ENCODE measurements at regions not wholly inside any gene's neighbourhood (a gene's known extent, or its start where the extent isn't known, plus 50 kb on each side); places are given as distances from the start of the nearest gene placed in this dataset.

- Mint-ChIP-seq H3K9me3 (peaks cover 0 to 27% (median 10%) of the 10 kb centered on the region in 7 donors), H3K4me3 (no peak overlapping the region), H3K27ac (no peak overlapping the region), H3K4me1 (no peaks in the 10 kb centered on the region), H3K27me3 (no peaks in the 10 kb centered on the region), H3K36me3 (no peaks in the 10 kb centered on the region)
- H3K9me3 ChIP-seq (ENCODE audit: control insufficient read depth in 2 of 2, low read length in 2 of 2), result no peaks in the 10 kb centered on the region
- H3K4me3 ChIP-seq (ENCODE audit: low read depth, low read length), result no peak overlapping the region
- no peaks in the 10 kb centered on the region for H3K36me3 ChIP-seq (ENCODE audit: control insufficient read depth, insufficient read depth, low read length)
- H3K27me3 ChIP-seq (ENCODE audit: control insufficient read depth, insufficient read depth, low read length), result no peaks in the 10 kb centered on the region
- no peaks in the 10 kb centered on the region for H3K4me1 ChIP-seq (ENCODE audit: control insufficient read depth, insufficient read depth, low read length, poor library complexity, severe bottlenecking)
- DNase-seq, result no peak
- no peak for ATAC-seq (ENCODE audit: low read depth in 2 of 2)
- no peak overlapping the region for H3K27ac ChIP-seq (ENCODE audit: insufficient read depth, low read length, poor library complexity, severe bottlenecking)
These were observed 1631.3 kb downstream of the DPP10 start for GRCh38 chr2:116073731-116074130.

- Histone ChIP-seq H3K9me3 (ENCODE audit: control insufficient read depth in 2 of 2, low read length in 2 of 2) (no peaks in the 10 kb centered on the region), H3K27me3 (ENCODE audit: control insufficient read depth, insufficient read depth, low read length) (no peaks in the 10 kb centered on the region), H3K4me1 (ENCODE audit: control insufficient read depth, insufficient read depth, low read length, poor library complexity, severe bottlenecking) (no peaks in the 10 kb centered on the region), H3K4me3 (ENCODE audit: low read depth, low read length) (no peak overlapping the region), H3K27ac (ENCODE audit: insufficient read depth, low read length, poor library complexity, severe bottlenecking) (no peak overlapping the region), H3K36me3 (ENCODE audit: control insufficient read depth, insufficient read depth, low read length) (no peaks in the 10 kb centered on the region)
- ATAC-seq (ENCODE audit: low read depth in 2 of 2), result no peak
- H3K9me3 Mint-ChIP-seq, result peaks cover 0 to 22% (median 8%) of the 10 kb centered on the region in 7 donors
- no peak overlapping the region for H3K4me3 Mint-ChIP-seq
- H3K4me1 Mint-ChIP-seq, result no peaks in the 10 kb centered on the region
- H3K36me3 Mint-ChIP-seq, result no peaks in the 10 kb centered on the region
- DNase-seq, result no peak
- H3K27ac Mint-ChIP-seq, result no peak overlapping the region
- no peaks in the 10 kb centered on the region for H3K27me3 Mint-ChIP-seq
These were observed 1631.7 kb downstream of the DPP10 start for GRCh38 chr2:116074161-116074560.

- H3K36me3 Mint-ChIP-seq, result no peaks in the 10 kb centered on the region
- Histone ChIP-seq H3K36me3 (ENCODE audit: control insufficient read depth, insufficient read depth, low read length) (no peaks in the 10 kb centered on the region), H3K4me1 (ENCODE audit: control insufficient read depth, insufficient read depth, low read length, poor library complexity, severe bottlenecking) (no peaks in the 10 kb centered on the region), H3K9me3 (ENCODE audit: control insufficient read depth in 2 of 2, low read length in 2 of 2) (no peaks in the 10 kb centered on the region), H3K27ac (ENCODE audit: insufficient read depth, low read length, poor library complexity, severe bottlenecking) (no peak overlapping the region), H3K27me3 (ENCODE audit: control insufficient read depth, insufficient read depth, low read length) (no peaks in the 10 kb centered on the region), H3K4me3 (ENCODE audit: low read depth, low read length) (no peak overlapping the region)
- no peaks in the 10 kb centered on the region for H3K4me1 Mint-ChIP-seq
- no peak overlapping the region for H3K4me3 Mint-ChIP-seq
- H3K27ac Mint-ChIP-seq, result no peak overlapping the region
- peaks cover 2 to 26% (median 8%) of the 10 kb centered on the region in 7 donors for H3K9me3 Mint-ChIP-seq
- ATAC-seq (ENCODE audit: low read depth in 2 of 2), result no peak
- no peak for DNase-seq
- H3K27me3 Mint-ChIP-seq, result no peaks in the 10 kb centered on the region
These were observed 1645.8 kb downstream of the DPP10 start for GRCh38 chr2:116088236-116088635.

- Histone ChIP-seq H3K27me3 (ENCODE audit: control insufficient read depth, insufficient read depth, low read length) (no peaks in the 10 kb centered on the region), H3K4me1 (ENCODE audit: control insufficient read depth, insufficient read depth, low read length, poor library complexity, severe bottlenecking) (no peaks in the 10 kb centered on the region), H3K27ac (ENCODE audit: insufficient read depth, low read length, poor library complexity, severe bottlenecking) (no peak overlapping the region), H3K9me3 (ENCODE audit: control insufficient read depth in 2 of 2, low read length in 2 of 2) (peaks cover 0 to 7% of the 10 kb centered on the region in 2 experiments), H3K36me3 (ENCODE audit: control insufficient read depth, insufficient read depth, low read length) (no peaks in the 10 kb centered on the region), H3K4me3 (ENCODE audit: low read depth, low read length) (no peak overlapping the region)
- H3K4me1 Mint-ChIP-seq, result no peaks in the 10 kb centered on the region
- ATAC-seq (ENCODE audit: low read depth in 2 of 2) (no peak), DNase-seq (no peak)
- H3K9me3 Mint-ChIP-seq, result peaks cover 4 to 33% (median 9%) of the 10 kb centered on the region in 7 donors
- no peaks in the 10 kb centered on the region for H3K27me3 Mint-ChIP-seq
- H3K4me3 Mint-ChIP-seq, result no peak overlapping the region
- H3K27ac Mint-ChIP-seq, result no peak overlapping the region
- H3K36me3 Mint-ChIP-seq, result no peaks in the 10 kb centered on the region
These were observed 1651.8 kb downstream of the DPP10 start for GRCh38 chr2:116094196-116094595.

GRCh38 chr2:116095636-116096035 lies 1653.2 kb downstream of the DPP10 start:
- no peaks in the 10 kb centered on the region for H3K27me3 ChIP-seq (ENCODE audit: control insufficient read depth, insufficient read depth, low read length)
- no peaks in the 10 kb centered on the region for H3K4me1 ChIP-seq (ENCODE audit: control insufficient read depth, insufficient read depth, low read length, poor library complexity, severe bottlenecking)
- H3K4me3 ChIP-seq (ENCODE audit: low read depth, low read length), result no peak overlapping the region
- no peak for DNase-seq
- H3K9me3 ChIP-seq (ENCODE audit: control insufficient read depth in 2 of 2, low read length in 2 of 2), result peaks cover 0 to 7% of the 10 kb centered on the region in 2 experiments
- peaks cover 5 to 39% (median 11%) of the 10 kb centered on the region in 7 donors for H3K9me3 Mint-ChIP-seq
- H3K27ac ChIP-seq (ENCODE audit: insufficient read depth, low read length, poor library complexity, severe bottlenecking), result no peak overlapping the region
- H3K27ac Mint-ChIP-seq, result no peak overlapping the region
- no peaks in the 10 kb centered on the region for H3K36me3 Mint-ChIP-seq
- H3K36me3 ChIP-seq (ENCODE audit: control insufficient read depth, insufficient read depth, low read length), result no peaks in the 10 kb centered on the region
- no peaks in the 10 kb centered on the region for H3K4me1 Mint-ChIP-seq
- H3K27me3 Mint-ChIP-seq, result no peaks in the 10 kb centered on the region
- ATAC-seq (ENCODE audit: low read depth in 2 of 2), result no peak
- H3K4me3 Mint-ChIP-seq, result no peak overlapping the region

- H3K9me3 ChIP-seq (ENCODE audit: control insufficient read depth in 2 of 2, low read length in 2 of 2), result peaks cover 0 to 7% of the 10 kb centered on the region in 2 experiments
- no peak overlapping the region for H3K4me3 ChIP-seq (ENCODE audit: low read depth, low read length)
- H3K27ac ChIP-seq (ENCODE audit: insufficient read depth, low read length, poor library complexity, severe bottlenecking), result no peak overlapping the region
- DNase-seq, result no peak
- H3K27me3 Mint-ChIP-seq, result no peaks in the 10 kb centered on the region
- H3K36me3 Mint-ChIP-seq, result no peaks in the 10 kb centered on the region
- ATAC-seq (ENCODE audit: low read depth in 2 of 2), result no peak
- no peaks in the 10 kb centered on the region for H3K4me1 ChIP-seq (ENCODE audit: control insufficient read depth, insufficient read depth, low read length, poor library complexity, severe bottlenecking)
- H3K27me3 ChIP-seq (ENCODE audit: control insufficient read depth, insufficient read depth, low read length), result no peaks in the 10 kb centered on the region
- H3K27ac Mint-ChIP-seq, result no peak overlapping the region
- H3K9me3 Mint-ChIP-seq, result peaks cover 3 to 29% (median 7%) of the 10 kb centered on the region in 7 donors
- H3K4me1 Mint-ChIP-seq, result no peaks in the 10 kb centered on the region
- no peaks in the 10 kb centered on the region for H3K36me3 ChIP-seq (ENCODE audit: control insufficient read depth, insufficient read depth, low read length)
- H3K4me3 Mint-ChIP-seq, result no peak overlapping the region
These were observed 1655.6 kb downstream of the DPP10 start for GRCh38 chr2:116098049-116098448.

GRCh38 chr2:116109471-116109870 lies 1667.0 kb downstream of the DPP10 start:
- H3K9me3 Mint-ChIP-seq, result peaks cover 0 to 16% (median 1%) of the 10 kb centered on the region in 7 donors
- no peak overlapping the region for H3K4me3 Mint-ChIP-seq
- no peaks in the 10 kb centered on the region for H3K27me3 ChIP-seq (ENCODE audit: control insufficient read depth, insufficient read depth, low read length)
- no peaks in the 10 kb centered on the region for H3K27me3 Mint-ChIP-seq
- no peaks in the 10 kb centered on the region for H3K36me3 Mint-ChIP-seq
- H3K9me3 ChIP-seq (ENCODE audit: control insufficient read depth in 2 of 2, low read length in 2 of 2), result peaks cover 0 to 2% of the 10 kb centered on the region in 2 experiments
- no peak for DNase-seq
- H3K4me1 Mint-ChIP-seq, result no peaks in the 10 kb centered on the region
- H3K4me1 ChIP-seq (ENCODE audit: control insufficient read depth, insufficient read depth, low read length, poor library complexity, severe bottlenecking), result no peaks in the 10 kb centered on the region
- H3K36me3 ChIP-seq (ENCODE audit: control insufficient read depth, insufficient read depth, low read length), result no peaks in the 10 kb centered on the region
- no peak overlapping the region for H3K4me3 ChIP-seq (ENCODE audit: low read depth, low read length)
- H3K27ac Mint-ChIP-seq, result no peak overlapping the region
- ATAC-seq (ENCODE audit: low read depth in 2 of 2), result no peak
- H3K27ac ChIP-seq (ENCODE audit: insufficient read depth, low read length, poor library complexity, severe bottlenecking), result no peak overlapping the region

GRCh38 chr2:116117845-116118244 lies 1675.4 kb downstream of the DPP10 start:
- H3K4me3 Mint-ChIP-seq, result no peak overlapping the region
- no peak for DNase-seq
- no peaks in the 10 kb centered on the region for H3K27me3 Mint-ChIP-seq
- Histone ChIP-seq H3K9me3 (ENCODE audit: control insufficient read depth in 2 of 2, low read length in 2 of 2) (no peaks in the 10 kb centered on the region), H3K27me3 (ENCODE audit: control insufficient read depth, insufficient read depth, low read length) (no peaks in the 10 kb centered on the region), H3K36me3 (ENCODE audit: control insufficient read depth, insufficient read depth, low read length) (no peaks in the 10 kb centered on the region), H3K27ac (ENCODE audit: insufficient read depth, low read length, poor library complexity, severe bottlenecking) (no peak overlapping the region), H3K4me3 (ENCODE audit: low read depth, low read length) (no peak overlapping the region), H3K4me1 (ENCODE audit: control insufficient read depth, insufficient read depth, low read length, poor library complexity, severe bottlenecking) (no peaks in the 10 kb centered on the region)
- ATAC-seq (ENCODE audit: low read depth in 2 of 2), result no peak
- no peaks in the 10 kb centered on the region for H3K36me3 Mint-ChIP-seq
- no peak overlapping the region for H3K27ac Mint-ChIP-seq
- H3K4me1 Mint-ChIP-seq, result no peaks in the 10 kb centered on the region
- peaks cover 0 to 32% (median 5%) of the 10 kb centered on the region in 7 donors for H3K9me3 Mint-ChIP-seq
